C4-2B (cell line): ENCODE measurements at regions not wholly inside any gene's neighbourhood (a gene's known extent, or its start where the extent isn't known, plus 50 kb on each side); places are given as distances from the start of the nearest gene placed in this dataset.

Experiments used
- H3K27ac ChIP-seq: fragments of 450-650 bp; 2 replicates; pipeline ENCODE4 v1.5.1; 2017
- ZFX ChIP-seq: fragments of 450-650 bp; IDR thresholded peaks from 2 replicates; pipeline ENCODE4 v1.6.1; 2017
- TF ChIP-seq, protein P1 (sequence below): fragments of 450-650 bp; conservative IDR thresholded peaks from 2 replicates; pipeline ENCODE4 v1.5.1; 2017; ENCODE audit warnings: mild to moderate bottlenecking

DNA sequence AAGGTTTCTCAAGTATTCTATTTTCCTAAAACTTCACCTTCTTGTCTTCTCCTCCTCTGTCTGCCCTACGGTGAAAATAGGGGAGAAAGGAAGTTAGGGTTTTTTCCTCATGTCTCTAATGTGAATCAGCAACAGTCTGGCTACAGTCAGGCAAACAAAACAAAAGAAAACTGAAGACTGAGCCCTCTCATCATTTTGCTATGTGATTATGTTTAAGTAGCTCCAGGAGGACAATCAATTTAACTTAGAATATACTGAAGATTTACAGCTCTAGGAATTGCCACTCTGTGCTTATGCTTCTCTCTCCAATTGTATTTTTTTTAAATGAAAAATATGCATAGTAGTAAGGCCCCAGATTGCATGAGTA is 316.2 kb downstream of the GPAT3 start:
- H3K27ac ChIP-seq = no peak overlapping the region
- TF ChIP-seq, protein P1, sequence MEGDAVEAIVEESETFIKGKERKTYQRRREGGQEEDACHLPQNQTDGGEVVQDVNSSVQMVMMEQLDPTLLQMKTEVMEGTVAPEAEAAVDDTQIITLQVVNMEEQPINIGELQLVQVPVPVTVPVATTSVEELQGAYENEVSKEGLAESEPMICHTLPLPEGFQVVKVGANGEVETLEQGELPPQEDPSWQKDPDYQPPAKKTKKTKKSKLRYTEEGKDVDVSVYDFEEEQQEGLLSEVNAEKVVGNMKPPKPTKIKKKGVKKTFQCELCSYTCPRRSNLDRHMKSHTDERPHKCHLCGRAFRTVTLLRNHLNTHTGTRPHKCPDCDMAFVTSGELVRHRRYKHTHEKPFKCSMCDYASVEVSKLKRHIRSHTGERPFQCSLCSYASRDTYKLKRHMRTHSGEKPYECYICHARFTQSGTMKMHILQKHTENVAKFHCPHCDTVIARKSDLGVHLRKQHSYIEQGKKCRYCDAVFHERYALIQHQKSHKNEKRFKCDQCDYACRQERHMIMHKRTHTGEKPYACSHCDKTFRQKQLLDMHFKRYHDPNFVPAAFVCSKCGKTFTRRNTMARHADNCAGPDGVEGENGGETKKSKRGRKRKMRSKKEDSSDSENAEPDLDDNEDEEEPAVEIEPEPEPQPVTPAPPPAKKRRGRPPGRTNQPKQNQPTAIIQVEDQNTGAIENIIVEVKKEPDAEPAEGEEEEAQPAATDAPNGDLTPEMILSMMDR = no peak
- no peak for TF ChIP-seq ZFX

- no peak for TF ChIP-seq ZFX
- TF ChIP-seq, protein P1 = no peak
- H3K27ac ChIP-seq = no peak overlapping the region
These were observed 315.6 kb downstream of the GPAT3 start for GRCh38 chr4:83851261-83852084.

DNA sequence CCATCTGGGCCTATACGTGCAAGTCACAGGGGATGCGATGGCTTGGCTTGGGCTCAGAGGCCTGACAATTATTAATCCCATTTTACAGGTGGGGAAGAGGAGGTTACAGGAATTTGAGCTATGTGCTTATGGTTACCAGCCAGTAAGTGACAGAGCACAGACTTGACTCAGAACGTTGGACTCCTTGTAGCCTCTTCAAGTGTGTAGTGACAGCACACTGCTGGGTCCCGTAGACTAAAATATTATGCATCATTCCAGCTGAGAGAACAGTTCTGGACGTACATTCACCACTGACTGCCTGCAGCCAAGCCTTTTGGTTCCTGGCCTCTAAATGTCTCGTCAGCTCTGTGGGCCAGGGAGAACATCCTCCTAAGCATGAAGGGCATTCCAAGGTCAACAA is 314.5 kb downstream of the GPAT3 start:
- TF ChIP-seq ZFX = no peak
- no peak overlapping the region for H3K27ac ChIP-seq

DNA sequence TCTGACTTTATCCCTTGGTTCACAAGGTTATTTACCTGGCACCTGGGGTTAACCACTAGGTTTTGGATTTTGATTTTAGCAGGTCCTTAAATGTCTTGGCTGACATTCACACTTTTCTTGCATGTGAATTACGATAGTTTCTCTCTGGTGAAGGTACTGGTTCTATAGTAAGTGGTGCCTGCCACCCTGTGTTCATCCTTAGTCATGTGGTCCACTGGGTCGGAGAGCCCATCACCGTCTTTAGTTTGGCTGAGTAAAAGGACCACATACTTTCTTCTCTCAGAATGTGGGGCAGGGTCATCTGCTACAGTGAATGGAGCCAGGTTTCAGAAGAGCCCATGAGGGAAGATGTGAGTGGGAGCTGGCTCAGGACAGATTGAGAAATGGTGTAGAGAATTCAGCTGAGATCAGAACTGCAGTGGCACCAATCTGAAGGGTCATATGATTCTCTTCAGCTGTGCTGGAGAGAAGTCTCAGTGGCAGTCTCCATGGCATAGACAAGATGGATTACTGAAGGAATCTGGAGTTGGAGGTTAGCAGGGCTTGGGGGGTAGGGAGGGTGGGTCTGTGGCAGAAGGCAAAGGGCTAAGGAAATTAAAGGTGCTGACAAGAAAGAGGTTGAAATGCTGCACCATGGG is 310.4 kb downstream of the GPAT3 start:
- TF ChIP-seq, protein P1 = no peak
- TF ChIP-seq ZFX = no peak
- H3K27ac ChIP-seq = no peak overlapping the region

DNA sequence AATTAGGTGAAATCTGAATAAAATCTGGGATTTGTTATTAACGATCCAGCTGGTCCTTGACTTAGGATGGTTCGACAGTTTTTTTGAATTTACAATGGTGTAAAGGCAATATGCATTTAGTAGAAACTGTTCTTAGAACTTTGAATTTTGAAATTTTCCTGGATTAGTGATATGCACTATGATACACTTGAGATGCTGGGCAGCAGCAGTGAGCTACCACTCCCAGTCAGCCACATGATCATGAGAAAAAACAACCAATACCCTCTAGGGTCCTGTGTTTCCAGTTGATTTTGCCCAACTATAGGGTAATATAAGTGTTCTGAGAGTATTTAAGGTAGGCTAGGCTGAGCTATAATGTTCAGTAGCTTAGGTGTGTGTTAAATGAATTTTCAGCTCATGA is 303.7 kb downstream of the GPAT3 start:
- TF ChIP-seq, protein P1 = no peak
- no peak for TF ChIP-seq ZFX
- H3K27ac ChIP-seq = no peak overlapping the region

GRCh38 chr4:83837614-83838308 is 301.9 kb downstream of the GPAT3 start:
- no peak overlapping the region for H3K27ac ChIP-seq
- no peak for TF ChIP-seq ZFX
- TF ChIP-seq, protein P1 = no peak

DNA sequence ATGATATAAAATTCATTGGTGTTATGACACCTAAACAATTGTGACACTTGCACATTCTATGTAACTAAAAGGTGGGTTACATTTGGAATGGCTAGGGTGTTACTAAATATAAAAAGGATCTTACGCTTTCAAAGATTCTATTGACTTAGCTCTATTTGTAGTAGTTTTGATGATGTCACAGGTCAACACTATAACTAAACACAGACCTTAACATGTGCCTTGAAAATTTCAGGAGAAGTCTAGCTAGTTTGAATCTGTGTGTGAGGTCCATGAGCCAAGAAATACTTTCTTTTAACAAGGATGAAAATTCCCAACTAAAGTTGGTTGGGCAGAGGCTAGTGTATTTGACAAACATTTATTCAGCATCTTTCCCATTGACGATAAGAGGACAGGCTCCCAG is 298.0 kb downstream of the GPAT3 start:
- TF ChIP-seq, protein P1 = no peak
- TF ChIP-seq ZFX = no peak
- H3K27ac ChIP-seq = no peak overlapping the region
